Prostate gland (tissue), 2 donors: ENCODE measurements at regions not wholly inside any gene's neighbourhood (a gene's known extent, or its start where the extent isn't known, plus 50 kb on each side); places are given as distances from the start of the nearest gene placed in this dataset.

Experiments
- DNase-seq: peaks from one replicate; pipeline ENCODE4 v3.0.0-alpha.2; 2019; ENCODE audit warnings: low spot score
- H3K27ac ChIP-seq, 2 donors: fragments of 200-600 bp; sonication (generic); 2 replicates each; pipeline ENCODE4 v1.5.1; 2017 to 2019
- H3K27me3 ChIP-seq: fragments of 200-600 bp; sonication (generic); replicated peaks from 2 replicates; pipeline ENCODE4 v1.5.1; 2019; ENCODE audit not compliant: insufficient read depth
- H3K36me3 ChIP-seq, 2 donors: fragments of 200-600 bp; sonication (generic); 1 replicate in 1 of 2; 2 replicates in 1 of 2; pipeline versions ENCODE4 v1.5.1 to v1.8.1; 2017 to 2019
- H3K4me1 ChIP-seq: fragments of 200-600 bp; sonication (generic); replicated peaks from 2 replicates; pipeline ENCODE4 v1.5.1; 2019
- H3K4me3 ChIP-seq, 2 donors: fragments of 200-600 bp; sonication (generic); 2 replicates each; pipeline ENCODE4 v1.5.1; 2017 to 2019
- H3K9me3 ChIP-seq: fragments of 200-600 bp; sonication (generic); 2 replicates; pipeline ENCODE4 v1.5.1; 2017
- POLR2A ChIP-seq: fragments of 450-650 bp; IDR thresholded peaks from one replicate; pipeline ENCODE4 v1.6.1; 2016; ENCODE audit warnings: antibody characterized with exemption, mild to moderate bottlenecking
- POLR2AphosphoS5 ChIP-seq: sonication (generic); formaldehyde crosslinking; IDR thresholded peaks from one replicate; pipeline ENCODE4 v1.6.1; 2017; ENCODE audit warnings: antibody characterized with exemption
- WGBS: methylation state at CpG from one replicate; pipeline ENCODE4 v1.1.5; 2018; 5-methylcytosine and 5-hydroxymethylcytosine counted together
- intact Hi-C: fragments of 100-400 bp; cut with DNase I; formaldehyde crosslinking; loops from one replicate; pipeline ENCODE4 v1.14.2; 2022
- TF ChIP-seq, protein P1 (sequence below), 4 experiments: fragments of 200-600 bp in 2 of 4; fragments of 450-650 bp in 2 of 4; sonication (generic) in 2 of 4; IDR thresholded peaks; 1 replicate in 3 of 4; 2 replicates in 1 of 4; pipeline ENCODE4 v1.5.1; 2016 to 2019; ENCODE audit warnings: antibody characterized with exemption in 4 of 4, mild to moderate bottlenecking in 2 of 4, moderate library complexity in 2 of 4

DNA sequence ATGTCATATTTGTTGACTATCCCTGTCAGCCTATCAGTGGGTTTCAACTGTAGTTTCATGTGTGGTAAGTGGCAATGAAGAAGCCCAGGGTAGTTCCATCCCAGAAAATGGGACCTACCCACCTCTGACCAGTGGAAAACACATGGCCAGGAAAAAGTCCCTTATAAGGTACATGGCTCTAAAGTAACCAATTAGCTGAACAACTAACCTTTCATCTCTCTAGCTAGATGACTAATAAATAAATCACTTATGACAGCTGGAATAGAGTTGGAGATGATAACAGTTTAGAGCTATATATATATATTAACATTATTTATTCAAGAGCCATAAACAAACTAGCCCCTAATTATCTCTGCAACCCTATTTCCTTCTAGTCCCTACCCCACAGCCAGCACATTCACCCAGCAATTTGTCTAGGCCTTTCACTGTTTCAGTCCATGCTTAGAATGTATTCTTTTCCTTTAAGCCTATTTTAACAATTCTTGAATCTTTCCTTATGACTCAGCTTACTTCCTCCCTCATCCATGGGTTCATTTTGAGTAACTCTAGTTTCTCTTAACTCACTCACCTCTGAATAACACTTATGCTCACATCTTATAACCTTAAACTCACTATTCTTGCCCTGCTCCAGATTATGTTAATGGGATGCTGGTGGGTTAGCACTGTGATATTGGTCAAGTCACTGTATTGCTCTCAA is 83.7 kb downstream of the TNFSF18 start:
- no peaks in the 10 kb centered on the region for H3K9me3 ChIP-seq
- no peak overlapping the region for H3K4me3 ChIP-seq
- no peak overlapping the region for H3K27ac ChIP-seq
- no peak for DNase-seq
- TF ChIP-seq POLR2AphosphoS5 (no peak), POLR2A (no peak)
- TF ChIP-seq, protein P1, sequence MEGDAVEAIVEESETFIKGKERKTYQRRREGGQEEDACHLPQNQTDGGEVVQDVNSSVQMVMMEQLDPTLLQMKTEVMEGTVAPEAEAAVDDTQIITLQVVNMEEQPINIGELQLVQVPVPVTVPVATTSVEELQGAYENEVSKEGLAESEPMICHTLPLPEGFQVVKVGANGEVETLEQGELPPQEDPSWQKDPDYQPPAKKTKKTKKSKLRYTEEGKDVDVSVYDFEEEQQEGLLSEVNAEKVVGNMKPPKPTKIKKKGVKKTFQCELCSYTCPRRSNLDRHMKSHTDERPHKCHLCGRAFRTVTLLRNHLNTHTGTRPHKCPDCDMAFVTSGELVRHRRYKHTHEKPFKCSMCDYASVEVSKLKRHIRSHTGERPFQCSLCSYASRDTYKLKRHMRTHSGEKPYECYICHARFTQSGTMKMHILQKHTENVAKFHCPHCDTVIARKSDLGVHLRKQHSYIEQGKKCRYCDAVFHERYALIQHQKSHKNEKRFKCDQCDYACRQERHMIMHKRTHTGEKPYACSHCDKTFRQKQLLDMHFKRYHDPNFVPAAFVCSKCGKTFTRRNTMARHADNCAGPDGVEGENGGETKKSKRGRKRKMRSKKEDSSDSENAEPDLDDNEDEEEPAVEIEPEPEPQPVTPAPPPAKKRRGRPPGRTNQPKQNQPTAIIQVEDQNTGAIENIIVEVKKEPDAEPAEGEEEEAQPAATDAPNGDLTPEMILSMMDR (IDR thresholded peaks at IDR 0.05), result no peak
- H3K36me3 ChIP-seq, result no peaks in the 10 kb centered on the region
- no peaks in the 10 kb centered on the region for H3K4me1 ChIP-seq
- intact Hi-C loops, result no loop called here
- no peaks in the 10 kb centered on the region for H3K27me3 ChIP-seq

DNA sequence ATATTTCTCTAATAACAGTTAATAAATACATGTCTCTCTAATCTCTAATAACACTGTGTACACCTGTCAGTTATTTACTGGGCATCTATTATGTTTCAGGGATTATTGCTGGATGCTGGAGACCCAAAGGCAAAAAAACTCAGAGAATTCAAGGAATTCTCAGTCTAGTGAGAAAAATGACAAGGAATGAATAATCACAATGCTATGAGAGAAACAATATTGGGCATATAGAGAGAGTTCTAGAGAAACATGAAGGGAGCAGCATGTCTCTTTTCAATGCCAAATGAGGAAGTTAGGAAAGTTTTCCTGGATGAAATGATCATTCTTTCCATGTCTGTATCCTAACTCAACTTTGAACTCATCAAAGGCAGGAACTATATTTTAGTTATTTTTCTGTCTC is 82.8 kb downstream of the TNFSF18 start:
- Histone ChIP-seq H3K27ac (no peak overlapping the region), H3K9me3 (no peaks in the 10 kb centered on the region), H3K4me3 (no peak overlapping the region), H3K4me1 (no peaks in the 10 kb centered on the region), H3K27me3 (no peaks in the 10 kb centered on the region), H3K36me3 (no peaks in the 10 kb centered on the region)
- DNase-seq, result no peak
- intact Hi-C loops, result no loop called here
- TF ChIP-seq POLR2AphosphoS5 (no peak), POLR2A (no peak)
- TF ChIP-seq, protein P1 (IDR thresholded peaks at IDR 0.05), result no peak

- no peak overlapping the region for H3K4me3 ChIP-seq
- no peaks in the 10 kb centered on the region for H3K9me3 ChIP-seq
- no peaks in the 10 kb centered on the region for H3K4me1 ChIP-seq
- no peaks in the 10 kb centered on the region for H3K36me3 ChIP-seq
- no peak for DNase-seq
- intact Hi-C loops, result no loop called here
- TF ChIP-seq POLR2A (no peak), POLR2AphosphoS5 (no peak)
- TF ChIP-seq, protein P1 (IDR thresholded peaks at IDR 0.05), result no peak
- no peak overlapping the region for H3K27ac ChIP-seq
- no peaks in the 10 kb centered on the region for H3K27me3 ChIP-seq
Observed at GRCh38 chr1:172969611-172970010, 81.1 kb downstream of the TNFSF18 start.

DNA sequence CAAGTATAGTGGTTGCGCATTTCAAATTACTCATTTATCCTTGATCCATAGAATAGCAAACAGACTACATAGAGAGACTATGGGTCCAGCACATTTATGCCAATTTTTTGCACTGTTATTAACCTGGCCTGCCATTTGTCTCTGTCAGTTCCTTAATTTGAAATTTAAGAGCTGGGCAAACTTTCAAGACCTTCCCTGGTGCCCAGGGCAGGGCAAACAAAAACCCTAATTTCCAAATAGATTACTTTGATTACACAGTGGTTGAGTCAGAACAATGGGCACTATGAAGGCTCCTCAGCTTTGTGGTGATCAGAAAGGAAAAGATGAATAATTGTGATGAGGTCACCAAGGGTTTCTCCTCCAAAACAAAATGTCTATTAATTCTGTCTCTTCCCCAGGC is 80.6 kb downstream of the TNFSF18 start:
- Histone ChIP-seq H3K27ac (no peak overlapping the region), H3K9me3 (no peaks in the 10 kb centered on the region), H3K27me3 (no peaks in the 10 kb centered on the region), H3K4me1 (no peaks in the 10 kb centered on the region), H3K4me3 (no peak overlapping the region), H3K36me3 (no peaks in the 10 kb centered on the region)
- WGBS, result 100% methylated on average over 1 of the region's 1 CpG
- no peak for DNase-seq
- TF ChIP-seq, protein P1 (IDR thresholded peaks at IDR 0.05), result no peak
- TF ChIP-seq POLR2AphosphoS5, result no peak
- no peak for TF ChIP-seq POLR2A
- intact Hi-C loops, result no loop called here

DNA sequence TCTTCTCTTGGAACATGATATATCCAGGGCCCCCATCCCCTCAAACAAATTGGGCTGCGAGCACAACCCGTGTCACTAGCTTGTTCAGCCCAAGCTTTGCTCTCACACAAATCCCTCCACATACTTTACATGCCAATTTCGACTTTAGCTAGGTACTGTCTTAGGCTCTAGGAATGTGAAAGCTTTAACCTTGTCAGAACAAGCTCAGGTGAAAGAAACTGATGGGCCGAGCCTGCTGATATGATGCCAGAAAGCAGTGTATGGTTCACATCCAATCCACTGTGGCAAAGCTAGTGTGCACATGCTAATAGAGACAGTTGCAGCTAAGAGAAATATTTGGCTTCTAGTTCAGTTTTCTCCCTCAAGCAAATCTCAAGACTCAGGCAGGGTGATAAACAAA is 79.5 kb downstream of the TNFSF18 start:
- DNase-seq, result peak; percentile 64
- 33% methylated on average over 4 of the region's 4 CpGs for WGBS
- Histone ChIP-seq H3K27ac (no peak overlapping the region), H3K4me1 (no peaks in the 10 kb centered on the region), H3K9me3 (no peaks in the 10 kb centered on the region), H3K4me3 (no peak overlapping the region), H3K36me3 (no peaks in the 10 kb centered on the region), H3K27me3 (no peaks in the 10 kb centered on the region)
- TF ChIP-seq POLR2A, result no peak
- TF ChIP-seq POLR2AphosphoS5, result peak; percentile 73
- TF ChIP-seq, protein P1 (IDR thresholded peaks at IDR 0.05), result no peak
- intact Hi-C loops, result no loop called here
